Cardiac fibroblast (primary cell): ENCODE measurements at regions not wholly inside any gene's neighbourhood (a gene's known extent, or its start where the extent isn't known, plus 50 kb on each side); places are given as distances from the start of the nearest gene placed in this dataset.

Source experiments
- DNase-seq, 2 donors: peaks; one replicate each; pipeline versions ENCODE4 v3.0.0 to v3.0.0-alpha.2; 2010; ENCODE audit warnings: low read depth in 2 of 2
- H3K4me3 ChIP-seq, 2 donors: replicated peaks in 1 of 2; 1 replicate in 1 of 2; 2 replicates in 1 of 2; pipeline ENCODE4 v1.5.1; 2011; ENCODE audit warnings: low read depth in 2 of 2, low read length in 2 of 2, mild to moderate bottlenecking in 2 of 2, moderate library complexity in 1 of 2
- TF ChIP-seq, protein P1 (sequence below): IDR thresholded peaks from one replicate; pipeline ENCODE4 v1.5.1; 2011; ENCODE audit warnings: low read depth, mild to moderate bottlenecking, low read length, inconsistent platforms

DNA sequence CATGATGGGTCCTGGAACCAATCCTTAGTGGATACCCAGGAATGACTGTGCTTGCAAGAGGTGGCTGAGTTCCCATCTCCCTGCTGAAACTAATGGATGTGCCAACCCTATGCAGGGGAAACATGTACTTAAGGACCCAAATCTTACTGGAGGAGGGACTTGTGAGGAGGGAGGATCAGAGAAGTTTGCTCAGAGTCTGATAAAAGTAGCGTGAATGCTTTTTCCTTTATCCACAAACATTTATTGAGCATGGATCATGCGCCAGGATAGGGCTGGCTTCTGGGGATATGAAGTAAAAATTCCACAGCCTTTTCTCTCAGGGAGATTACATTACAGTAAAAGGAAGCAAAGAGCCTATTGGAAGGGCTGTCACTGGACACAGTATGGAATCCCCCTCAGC is 358.5 kb downstream of the RPS24 start:
- no peak overlapping the region for H3K4me3 ChIP-seq
- DNase-seq, result no peak
- TF ChIP-seq, protein P1, sequence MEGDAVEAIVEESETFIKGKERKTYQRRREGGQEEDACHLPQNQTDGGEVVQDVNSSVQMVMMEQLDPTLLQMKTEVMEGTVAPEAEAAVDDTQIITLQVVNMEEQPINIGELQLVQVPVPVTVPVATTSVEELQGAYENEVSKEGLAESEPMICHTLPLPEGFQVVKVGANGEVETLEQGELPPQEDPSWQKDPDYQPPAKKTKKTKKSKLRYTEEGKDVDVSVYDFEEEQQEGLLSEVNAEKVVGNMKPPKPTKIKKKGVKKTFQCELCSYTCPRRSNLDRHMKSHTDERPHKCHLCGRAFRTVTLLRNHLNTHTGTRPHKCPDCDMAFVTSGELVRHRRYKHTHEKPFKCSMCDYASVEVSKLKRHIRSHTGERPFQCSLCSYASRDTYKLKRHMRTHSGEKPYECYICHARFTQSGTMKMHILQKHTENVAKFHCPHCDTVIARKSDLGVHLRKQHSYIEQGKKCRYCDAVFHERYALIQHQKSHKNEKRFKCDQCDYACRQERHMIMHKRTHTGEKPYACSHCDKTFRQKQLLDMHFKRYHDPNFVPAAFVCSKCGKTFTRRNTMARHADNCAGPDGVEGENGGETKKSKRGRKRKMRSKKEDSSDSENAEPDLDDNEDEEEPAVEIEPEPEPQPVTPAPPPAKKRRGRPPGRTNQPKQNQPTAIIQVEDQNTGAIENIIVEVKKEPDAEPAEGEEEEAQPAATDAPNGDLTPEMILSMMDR, result no peak

DNA sequence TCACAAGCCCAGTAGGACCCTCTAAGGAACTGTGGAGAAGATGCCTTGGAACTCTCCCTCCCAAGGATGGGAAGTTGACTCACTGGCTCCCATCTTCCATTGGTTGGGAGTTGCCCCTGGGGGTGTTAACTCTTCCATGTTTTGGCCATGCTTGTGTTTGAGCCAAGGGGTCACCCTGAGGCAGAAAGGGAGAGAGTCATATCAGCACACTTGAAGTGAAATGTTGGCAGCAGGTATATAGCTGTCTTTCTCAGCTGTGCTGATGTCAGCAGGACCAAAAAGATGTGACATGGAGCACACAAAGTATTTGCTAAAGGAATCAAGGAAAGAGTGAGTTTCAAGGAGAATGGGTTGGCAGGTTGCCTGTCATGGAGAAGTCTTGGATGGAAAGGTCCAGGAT is 359.4 kb downstream of the RPS24 start:
- H3K4me3 ChIP-seq, result no peak overlapping the region
- DNase-seq, result no peak
- TF ChIP-seq, protein P1, result no peak

DNA sequence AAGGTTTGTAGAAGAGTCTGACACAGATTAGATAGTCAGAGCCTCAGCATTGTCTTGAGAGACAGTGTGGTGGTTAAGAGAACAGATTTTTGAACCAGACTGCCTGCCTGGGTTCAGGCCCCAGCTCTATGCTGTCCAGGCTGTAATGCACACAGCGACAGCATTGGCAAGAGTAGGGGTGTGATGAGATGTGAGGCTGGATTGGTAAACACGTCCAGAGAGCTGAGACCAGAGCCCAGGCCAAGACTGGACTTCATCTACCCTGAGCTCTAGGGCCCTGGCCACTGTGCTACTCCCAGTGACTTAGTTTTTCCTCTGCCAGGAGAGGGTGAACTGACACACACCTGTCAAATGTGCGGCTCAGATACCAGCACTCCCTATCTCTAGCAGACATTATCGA is 360.4 kb downstream of the RPS24 start:
- no peak overlapping the region for H3K4me3 ChIP-seq
- no peak for DNase-seq
- TF ChIP-seq, protein P1, result no peak

DNA sequence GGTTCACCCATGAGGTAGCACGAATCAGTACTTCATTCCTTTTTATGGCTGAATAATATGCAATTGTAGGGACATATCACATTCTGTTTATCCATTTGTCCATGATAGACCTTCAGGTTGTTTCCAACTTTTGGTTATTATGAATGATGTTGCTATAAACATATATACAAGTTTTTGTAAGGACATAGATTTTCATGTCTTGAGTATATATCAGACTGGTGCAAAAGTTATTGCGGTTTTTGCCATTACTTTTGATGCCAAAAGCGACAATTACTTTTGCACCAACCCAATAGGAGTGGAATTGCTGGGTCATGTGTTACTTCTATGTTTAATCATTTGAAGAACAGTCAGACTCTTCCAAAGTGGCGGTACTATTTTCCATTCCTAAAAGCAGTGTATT is 361.5 kb downstream of the RPS24 start:
- no peak overlapping the region for H3K4me3 ChIP-seq
- no peak for DNase-seq
- TF ChIP-seq, protein P1, result no peak

DNA sequence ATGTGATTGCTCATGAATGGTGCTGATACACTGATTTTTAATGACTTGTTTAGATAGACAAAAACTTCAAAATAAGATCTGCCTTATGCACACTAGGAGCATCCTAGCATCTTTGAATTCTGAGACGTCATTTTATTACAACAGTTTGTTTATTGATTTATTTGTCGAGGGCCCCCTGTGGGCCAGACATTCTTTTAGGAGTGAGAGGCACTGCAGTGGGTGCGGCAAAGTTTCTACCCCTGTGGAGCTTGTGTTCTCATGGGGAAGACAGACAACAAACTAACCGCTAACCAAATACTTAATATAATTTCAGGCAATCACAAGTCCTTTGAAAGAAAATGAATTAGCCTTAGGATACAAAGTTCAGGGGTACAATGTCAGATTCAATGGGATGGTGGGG is 363.1 kb downstream of the RPS24 start:
- TF ChIP-seq, protein P1, result no peak
- H3K4me3 ChIP-seq, result no peak overlapping the region
- DNase-seq, result no peak

DNA sequence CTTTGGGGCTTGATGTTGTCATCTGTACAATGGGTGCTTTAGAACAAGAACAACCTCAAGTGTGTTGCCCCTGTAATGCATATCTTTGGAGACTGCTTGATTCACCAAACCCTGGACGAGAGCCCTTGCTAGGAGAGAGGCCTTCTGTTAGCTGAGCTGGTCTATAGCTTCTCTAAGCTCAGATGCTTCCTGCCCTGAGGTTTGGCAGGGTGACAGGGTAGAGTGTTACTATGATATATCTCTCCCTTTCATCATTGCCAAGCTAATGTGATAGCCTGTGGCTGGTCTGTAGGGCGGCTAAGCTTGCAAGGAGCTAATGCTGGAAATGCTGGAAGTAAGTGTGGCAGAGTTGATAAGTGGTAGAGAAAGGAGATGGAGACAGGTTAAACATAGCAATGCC is 364.1 kb downstream of the RPS24 start:
- no peak for DNase-seq
- TF ChIP-seq, protein P1, result no peak
- no peak overlapping the region for H3K4me3 ChIP-seq

DNA sequence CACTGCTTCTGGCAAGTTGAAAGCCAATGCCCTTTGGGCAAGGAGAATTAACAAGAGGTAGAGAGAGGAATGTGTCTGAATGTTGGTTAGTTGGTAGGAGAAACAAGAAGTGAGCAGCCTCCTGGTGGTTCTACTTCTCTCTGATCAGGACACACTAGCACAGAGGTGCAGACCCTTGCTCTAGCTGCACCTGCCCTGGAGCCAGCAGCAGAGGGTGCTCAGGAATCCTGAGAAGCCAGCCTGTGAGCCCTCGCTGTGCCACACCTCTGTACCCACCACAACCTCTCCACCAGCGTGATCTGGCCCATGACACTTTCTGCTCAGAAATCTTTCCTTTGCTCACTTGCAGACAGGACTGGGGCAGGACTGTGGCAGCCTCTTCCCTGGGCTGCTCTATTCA is 364.7 kb downstream of the RPS24 start:
- no peak overlapping the region for H3K4me3 ChIP-seq
- no peak for DNase-seq
- TF ChIP-seq, protein P1, result no peak
